Osteocyte (in vitro differentiated cells): ENCODE measurements at regions not wholly inside any gene's neighbourhood (a gene's known extent, or its start where the extent isn't known, plus 50 kb on each side); places are given as distances from the start of the nearest gene placed in this dataset.

ENCODE experiments used
- DNase-seq: peaks from one replicate; pipeline ENCODE4 v3.0.0; 2021; ENCODE audit warnings: mixed read lengths; ENCODE audit not compliant: unreplicated experiment; ENCODE audit errors: extremely low spot score
- H3K27ac Mint-ChIP-seq: one replicate; pipeline ENCODE4 v1.8.0; 2021; ENCODE audit warnings: mild to moderate bottlenecking, mixed read lengths; ENCODE audit not compliant: unreplicated experiment
- H3K27me3 Mint-ChIP-seq: one replicate; pipeline ENCODE4 v1.8.0; 2021; ENCODE audit warnings: mixed read lengths; ENCODE audit not compliant: unreplicated experiment
- H3K36me3 Mint-ChIP-seq: one replicate; pipeline ENCODE4 v1.8.0; 2021; ENCODE audit warnings: mixed read lengths; ENCODE audit not compliant: unreplicated experiment
- H3K4me1 Mint-ChIP-seq: one replicate; pipeline ENCODE4 v1.8.0; 2021; ENCODE audit warnings: mixed read lengths; ENCODE audit not compliant: unreplicated experiment
- H3K4me3 Mint-ChIP-seq: one replicate; pipeline ENCODE4 v1.8.0; 2021; ENCODE audit warnings: mild to moderate bottlenecking, moderate library complexity, mixed read lengths; ENCODE audit not compliant: unreplicated experiment
- H3K9me3 Mint-ChIP-seq: one replicate; pipeline ENCODE4 v1.8.0; 2021; ENCODE audit warnings: mixed read lengths; ENCODE audit not compliant: unreplicated experiment
- CTCF ChIP-seq: fragments of 200-600 bp; sonication (generic); IDR thresholded peaks from 2 replicates; pipeline ENCODE4 v1.5.0; 2021; ENCODE audit warnings: antibody characterized with exemption, mild to moderate bottlenecking, moderate library complexity

- TF ChIP-seq CTCF, result no peak
- Mint-ChIP-seq H3K36me3 (no peaks in the 10 kb centered on the region), H3K4me3 (no peak overlapping the region), H3K27ac (no peak overlapping the region), H3K27me3 (peaks cover 8% of the 10 kb centered on the region), H3K4me1 (peaks cover under 1% of the 10 kb centered on the region), H3K9me3 (no peaks in the 10 kb centered on the region)
- no peak for DNase-seq
Measured at GRCh38 chr11:134728186-134728585, 316.1 kb upstream of the B3GAT1 start.

GRCh38 chr11:134727636-134728035 lies 315.6 kb upstream of the B3GAT1 start:
- Mint-ChIP-seq H3K36me3 (no peaks in the 10 kb centered on the region), H3K27me3 (peaks cover 13% of the 10 kb centered on the region), H3K4me1 (no peaks in the 10 kb centered on the region), H3K4me3 (no peak overlapping the region), H3K27ac (no peak overlapping the region), H3K9me3 (no peaks in the 10 kb centered on the region)
- no peak for TF ChIP-seq CTCF
- DNase-seq, result no peak

GRCh38 chr11:134727204-134727603 lies 315.2 kb upstream of the B3GAT1 start:
- Mint-ChIP-seq H3K4me1 (no peaks in the 10 kb centered on the region), H3K36me3 (no peaks in the 10 kb centered on the region), H3K9me3 (no peaks in the 10 kb centered on the region), H3K4me3 (no peak overlapping the region), H3K27me3 (peaks cover 13% of the 10 kb centered on the region), H3K27ac (no peak overlapping the region)
- no peak for DNase-seq
- no peak for TF ChIP-seq CTCF

- Mint-ChIP-seq H3K27me3 (peaks cover 16% of the 10 kb centered on the region), H3K4me3 (no peak overlapping the region), H3K4me1 (no peaks in the 10 kb centered on the region), H3K36me3 (no peaks in the 10 kb centered on the region), H3K27ac (no peak overlapping the region), H3K9me3 (no peaks in the 10 kb centered on the region)
- no peak for TF ChIP-seq CTCF
- DNase-seq, result no peak
Measured at GRCh38 chr11:134725716-134726639, 313.9 kb upstream of the B3GAT1 start.

GRCh38 chr11:134725211-134725610 lies 313.2 kb upstream of the B3GAT1 start:
- no peak overlapping the region for H3K4me3 Mint-ChIP-seq
- peaks cover 16% of the 10 kb centered on the region for H3K27me3 Mint-ChIP-seq
- no peaks in the 10 kb centered on the region for H3K9me3 Mint-ChIP-seq
- H3K36me3 Mint-ChIP-seq, result no peaks in the 10 kb centered on the region
- no peak overlapping the region for H3K27ac Mint-ChIP-seq
- no peak for TF ChIP-seq CTCF
- no peaks in the 10 kb centered on the region for H3K4me1 Mint-ChIP-seq
- no peak for DNase-seq
